Caco-2 (cell line): ENCODE measurements at regions not wholly inside any gene's neighbourhood (a gene's known extent, or its start where the extent isn't known, plus 50 kb on each side); places are given as distances from the start of the nearest gene placed in this dataset.
"Not testable (repeated sequence)": the region's sequence is repeated elsewhere in the genome, so short reads cannot be mapped to it uniquely, and the experiment has no call there.

ENCODE experiments used
- BruUV-seq: library from RNA; stranded (reverse); fragments of 400-500 nt; replicated peaks from 2 replicates; lab custom pipeline; 2021; lab: Mats Ljungman, UMichigan
- CTCF ChIA-PET: fragments of 300-600 bp; sonication (Branson Sonifier 250); formaldehyde crosslinking; loops from one replicate; lab custom pipeline; 2022; ENCODE audit warnings: antibody characterized with exemption; lab: Charles Lee
- POLR2A ChIA-PET: fragments of 300-600 bp; sonication (Branson Sonifier 250); formaldehyde crosslinking; loops from one replicate; lab custom pipeline; 2022; ENCODE audit warnings: antibody characterized with exemption; lab: Charles Lee
- DNase-seq, 2 experiments: peaks; one replicate each; pipeline versions ENCODE4 v3.0.0 to v3.0.0-alpha.2; 2020 to 2022
- H3K27me3 ChIP-seq: replicated peaks from 2 replicates; pipeline ENCODE4 v1.6.0; 2011; ENCODE audit warnings: low read length; ENCODE audit not compliant: control insufficient read depth, insufficient read depth
- H3K36me3 ChIP-seq: 2 replicates; pipeline ENCODE4 v1.5.1; 2011; ENCODE audit warnings: low read length; ENCODE audit not compliant: control insufficient read depth, insufficient read depth
- H3K4me1 ChIP-seq: fragments of 250-450 bp; sonication (Bioruptor Pico); 2 replicates; pipeline ENCODE4 v1.5.1; 2020; ENCODE audit warnings: mild to moderate bottlenecking
- H3K4me3 ChIP-seq: 2 replicates; pipeline ENCODE4 v1.5.1; 2011; ENCODE audit warnings: low read depth, mild to moderate bottlenecking, control low read depth, low read length
- H3K9me3 ChIP-seq: fragments of 250-450 bp; sonication (Bioruptor Pico); 2 replicates; pipeline ENCODE4 v1.5.1; 2020; ENCODE audit warnings: mild to moderate bottlenecking, moderate library complexity
- H3K27ac Mint-ChIP-seq: one replicate; pipeline ENCODE4 v1.8.0; 2022; ENCODE audit warnings: mixed read lengths; ENCODE audit not compliant: unreplicated experiment
- H3K27me3 Mint-ChIP-seq: one replicate; pipeline ENCODE4 v1.8.0; 2022; ENCODE audit warnings: mixed read lengths; ENCODE audit not compliant: insufficient read depth, unreplicated experiment
- H3K36me3 Mint-ChIP-seq: one replicate; pipeline ENCODE4 v1.8.0; 2022; ENCODE audit warnings: mild to moderate bottlenecking, mixed read lengths; ENCODE audit not compliant: insufficient read depth, unreplicated experiment
- H3K4me1 Mint-ChIP-seq: one replicate; pipeline ENCODE4 v1.8.0; 2022; ENCODE audit warnings: low read depth, mixed read lengths; ENCODE audit not compliant: unreplicated experiment
- H3K4me3 Mint-ChIP-seq: one replicate; pipeline ENCODE4 v1.8.0; 2022; ENCODE audit warnings: mild to moderate bottlenecking, moderate library complexity, mixed read lengths; ENCODE audit not compliant: unreplicated experiment
- H3K9me3 Mint-ChIP-seq: one replicate; pipeline ENCODE4 v1.8.0; 2022; ENCODE audit warnings: mixed read lengths; ENCODE audit not compliant: unreplicated experiment
- CTCF ChIP-seq, 2 experiments: fragments of 200-600 bp in 1 of 2; IDR thresholded peaks; 1 replicate in 1 of 2; 2 replicates in 1 of 2; pipeline versions ENCODE4 v1.5.1 to v1.8.0; 2011 to 2022; ENCODE audit warnings: antibody characterized with exemption in 1 of 2, control low read depth in 1 of 2, inconsistent platforms in 1 of 2, low read depth in 1 of 2, low read length in 1 of 2, mild to moderate bottlenecking in 1 of 2, moderate library complexity in 1 of 2; ENCODE audit not compliant: insufficient read depth in 1 of 2, severe bottlenecking in 1 of 2, unreplicated experiment in 1 of 2
- intact Hi-C: fragments of 100-400 bp; cut with micrococcal nuclease; formaldehyde crosslinking; loops from one replicate; pipeline ENCODE4 v1.10.0; 2022; ENCODE audit not compliant: unreplicated experiment

- Histone ChIP-seq H3K9me3 (no peaks in the 10 kb centered on the region), H3K4me1 (no peaks in the 10 kb centered on the region), H3K27me3 (no peaks in the 10 kb centered on the region), H3K36me3 (no peaks in the 10 kb centered on the region), H3K4me3 (no peak overlapping the region)
- Mint-ChIP-seq H3K36me3 (no peaks in the 10 kb centered on the region), H3K4me1 (no peaks in the 10 kb centered on the region), H3K9me3 (no peaks in the 10 kb centered on the region), H3K27me3 (no peaks in the 10 kb centered on the region), H3K4me3 (no peak overlapping the region), H3K27ac (no peak overlapping the region)
- POLR2A ChIA-PET: no interaction called here
- intact Hi-C loops: no loop called here
- DNase-seq: no peak
- CTCF ChIA-PET: no interaction called here
- no TSS peak for BruUV-seq
- no peak for TF ChIP-seq CTCF (IDR thresholded peaks at IDR 0.05; ENCODE audit: insufficient read depth in 1 of 2, low read depth in 1 of 2, low read length in 1 of 2, severe bottlenecking in 1 of 2, unreplicated experiment in 1 of 2)
Measured at GRCh38 chr5:86232246-86232645, 385.5 kb upstream of the COX7C start.

DNA sequence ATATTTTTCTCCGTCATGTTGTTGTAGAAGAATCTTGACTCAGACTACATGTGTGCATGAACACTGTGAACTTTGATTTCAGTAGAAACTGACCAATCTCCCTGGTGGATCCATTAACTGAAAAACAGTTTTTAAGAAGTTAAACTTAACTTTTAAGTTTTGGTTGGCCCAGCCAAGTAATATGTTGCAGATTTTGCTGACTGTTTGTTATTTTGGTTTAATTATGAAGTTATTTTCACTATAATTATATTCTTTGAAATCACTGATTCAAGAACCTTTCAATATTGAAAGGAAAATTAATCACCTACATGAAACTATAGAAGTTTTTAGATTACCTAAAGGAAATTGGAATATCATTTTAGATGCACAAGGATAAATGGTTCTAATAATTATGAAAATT is 373.6 kb upstream of the COX7C start:
- Mint-ChIP-seq H3K36me3 (no peaks in the 10 kb centered on the region), H3K4me3 (no peak overlapping the region), H3K9me3 (no peaks in the 10 kb centered on the region), H3K27me3 (no peaks in the 10 kb centered on the region), H3K27ac (no peak overlapping the region), H3K4me1 (no peaks in the 10 kb centered on the region)
- intact Hi-C loops: no loop called here
- no TSS peak for BruUV-seq
- Histone ChIP-seq H3K4me3 (no peak overlapping the region), H3K27me3 (no peaks in the 10 kb centered on the region), H3K36me3 (no peaks in the 10 kb centered on the region), H3K9me3 (no peaks in the 10 kb centered on the region), H3K4me1 (no peaks in the 10 kb centered on the region)
- CTCF ChIA-PET: no interaction called here
- no peak for DNase-seq
- TF ChIP-seq CTCF (IDR thresholded peaks at IDR 0.05; ENCODE audit: insufficient read depth in 1 of 2, low read depth in 1 of 2, low read length in 1 of 2, severe bottlenecking in 1 of 2, unreplicated experiment in 1 of 2): no peak
- POLR2A ChIA-PET: no interaction called here

GRCh38 chr5:86257871-86258270 is 359.9 kb upstream of the COX7C start:
- Mint-ChIP-seq H3K4me1 (no peaks in the 10 kb centered on the region), H3K4me3 (no peak overlapping the region), H3K36me3 (no peaks in the 10 kb centered on the region), H3K27ac (no peak overlapping the region), H3K9me3 (peaks cover 10% of the 10 kb centered on the region), H3K27me3 (no peaks in the 10 kb centered on the region)
- ChIA-PET CTCF (no interaction called here), POLR2A (no interaction called here)
- intact Hi-C loops: no loop called here
- TF ChIP-seq CTCF (IDR thresholded peaks at IDR 0.05; ENCODE audit: insufficient read depth in 1 of 2, low read depth in 1 of 2, low read length in 1 of 2, severe bottlenecking in 1 of 2, unreplicated experiment in 1 of 2): no peak
- DNase-seq: no peak
- H3K4me1 ChIP-seq: no peaks in the 10 kb centered on the region
- no peaks in the 10 kb centered on the region for H3K36me3 ChIP-seq
- H3K4me3 ChIP-seq: no peak overlapping the region
- no peaks in the 10 kb centered on the region for H3K27me3 ChIP-seq
- no TSS peak for BruUV-seq
- H3K9me3 ChIP-seq: no peaks in the 10 kb centered on the region

DNA sequence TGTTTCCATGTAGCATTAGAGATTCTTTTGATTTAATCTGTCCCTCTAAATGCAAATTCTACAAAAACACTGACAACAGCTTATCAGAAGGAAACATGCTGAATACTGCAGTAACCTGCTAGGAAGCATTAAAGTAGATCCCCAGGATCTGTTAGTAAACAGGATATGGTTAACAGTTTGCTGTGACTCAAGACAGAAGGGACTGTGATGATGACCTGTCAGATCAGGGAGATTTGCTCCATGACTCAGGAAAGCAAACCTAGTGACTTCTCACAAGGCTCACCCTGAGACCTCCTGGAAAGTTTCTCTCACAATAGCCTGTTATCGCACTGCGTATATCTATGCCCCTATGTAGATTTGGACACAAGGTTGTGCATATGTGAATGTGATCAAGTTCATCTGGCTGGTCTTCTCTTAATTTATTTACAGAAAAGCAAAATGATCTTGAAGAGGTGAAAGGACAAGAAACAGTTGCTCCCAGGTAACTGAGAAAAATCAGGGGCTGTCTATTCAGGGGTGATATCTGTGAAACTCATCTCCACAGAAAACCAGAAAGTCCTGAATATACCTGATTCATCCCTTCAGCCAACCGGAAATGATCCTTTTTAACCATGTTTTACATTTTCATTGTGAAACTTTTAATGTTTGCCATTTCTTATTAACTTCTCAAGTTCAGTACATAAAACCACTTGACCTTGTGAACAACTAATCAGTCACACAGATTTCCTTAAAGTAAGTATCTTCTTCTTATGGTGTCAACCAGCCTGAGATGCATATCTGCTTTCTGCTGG is 333.1 kb upstream of the COX7C start:
- H3K27ac Mint-ChIP-seq: not testable (repeated sequence)

GRCh38 chr5:86287437-86287836 is 330.3 kb upstream of the COX7C start:
- H3K4me3 Mint-ChIP-seq, H3K27ac Mint-ChIP-seq, H3K9me3 Mint-ChIP-seq, H3K27me3 Mint-ChIP-seq, H3K36me3 Mint-ChIP-seq, DNase-seq, BruUV-seq, H3K4me1 Mint-ChIP-seq, CTCF ChIA-PET, H3K27me3 ChIP-seq, H3K4me1 ChIP-seq, H3K9me3 ChIP-seq, POLR2A ChIA-PET, intact Hi-C loops, H3K4me3 ChIP-seq, H3K36me3 ChIP-seq: not testable (repeated sequence)

More for the DNA sequence above, 333.1 kb upstream of the COX7C start:
- BruUV-seq, H3K4me3 ChIP-seq, H3K4me1 ChIP-seq, DNase-seq, CTCF ChIA-PET, H3K9me3 Mint-ChIP-seq, H3K27me3 Mint-ChIP-seq, H3K36me3 Mint-ChIP-seq, POLR2A ChIA-PET, H3K27me3 ChIP-seq, H3K4me3 Mint-ChIP-seq, H3K9me3 ChIP-seq, intact Hi-C loops, H3K4me1 Mint-ChIP-seq, H3K36me3 ChIP-seq: not testable (repeated sequence)
